Activated CD8-positive, alpha-beta memory T cell treated with anti-CD3 and anti-CD28 coated beads, Interleukin-2, amount 10 ng/mL, durations not matched to agents 7 days and 5 days (primary cell): ENCODE measurements at regions not wholly inside any gene's neighbourhood (a gene's known extent, or its start where the extent isn't known, plus 50 kb on each side); places are given as distances from the start of the nearest gene placed in this dataset.

ENCODE experiments used
- ATAC-seq: fragments of 150-1000 bp; cut with Tn5 transposase; one replicate; pipeline ENCODE4 v1.10.0; 2021; ENCODE audit warnings: moderate library complexity
- CTCF ChIA-PET: fragments of 350-600 bp; sonication (Branson Sonifier 250); formaldehyde crosslinking; loops from one replicate; lab custom pipeline; 2021; ENCODE audit warnings: antibody characterized with exemption; lab: Charles Lee
- DNase-seq: peaks from one replicate; pipeline ENCODE4 v3.0.0-alpha.2; 2020
- H3K27ac Mint-ChIP-seq: one replicate; pipeline ENCODE4 v1.8.0; 2021; ENCODE audit warnings: mild to moderate bottlenecking, mixed read lengths
- H3K27me3 Mint-ChIP-seq: one replicate; pipeline ENCODE4 v1.8.0; 2021; ENCODE audit warnings: mixed read lengths
- H3K36me3 Mint-ChIP-seq: one replicate; pipeline ENCODE4 v1.8.0; 2021; ENCODE audit warnings: mild to moderate bottlenecking, mixed read lengths
- H3K4me1 Mint-ChIP-seq: one replicate; pipeline ENCODE4 v1.8.0; 2021; ENCODE audit warnings: mixed read lengths
- H3K4me3 Mint-ChIP-seq: one replicate; pipeline ENCODE4 v1.8.0; 2021; ENCODE audit warnings: mild to moderate bottlenecking, moderate library complexity, mixed read lengths
- H3K9me3 Mint-ChIP-seq: one replicate; pipeline ENCODE4 v1.8.0; 2022; ENCODE audit warnings: low read depth, mixed read lengths

DNA sequence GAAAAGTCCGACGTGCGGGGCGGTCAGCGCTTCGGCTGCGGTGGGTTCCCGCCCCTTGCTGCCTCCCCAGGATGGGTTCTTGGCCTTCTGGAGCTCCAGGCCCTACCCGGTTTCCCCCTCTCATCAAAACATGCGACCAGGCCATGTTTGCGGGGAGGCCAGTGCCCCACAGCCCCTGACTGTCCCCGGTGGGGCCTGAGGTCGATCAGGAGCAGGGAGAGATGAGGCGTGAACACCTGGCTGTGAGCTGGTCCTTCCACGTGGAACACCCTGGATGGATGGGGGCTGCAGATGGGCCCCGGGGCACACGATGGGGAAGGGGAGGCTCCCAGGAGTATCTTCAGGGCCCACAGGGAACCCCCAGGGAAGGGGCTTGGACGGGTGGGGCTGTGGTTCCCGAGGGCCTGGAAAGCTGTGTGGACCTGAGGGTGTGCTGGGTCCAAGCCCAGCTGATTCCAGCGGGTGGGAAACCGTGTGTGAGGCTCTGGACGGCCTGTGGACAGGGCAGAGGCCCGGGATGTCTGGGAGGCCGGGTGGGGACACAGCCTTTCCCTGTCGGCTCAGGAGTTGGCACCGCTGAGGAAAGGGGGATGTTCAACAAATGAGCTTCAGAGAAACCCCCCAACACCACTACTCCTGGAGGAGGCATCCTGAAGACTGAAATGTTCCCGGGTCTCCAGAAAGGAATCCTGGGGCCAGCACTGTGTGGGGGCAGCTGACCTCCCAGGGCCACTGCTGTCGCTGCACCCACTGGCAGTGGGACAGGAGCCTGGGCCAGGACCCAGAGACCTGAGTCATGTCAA lies 187.0 kb upstream of the C14orf180 start:
- Mint-ChIP-seq H3K27ac (peak overlapping the region; percentile 47), H3K4me3 (no peak overlapping the region), H3K27me3 (no peaks in the 10 kb centered on the region), H3K4me1 (peaks cover 36% of the 10 kb centered on the region), H3K9me3 (peaks cover 5% of the 10 kb centered on the region), H3K36me3 (peaks cover 1% of the 10 kb centered on the region)
- CTCF ChIA-PET: interaction anchor here (1.2 kb wide), 1 partner anchor 315 kb away, joined by 3 read pairs; no protein-coding TSS in a partner anchor
- DNase-seq (peak; percentile 19), ATAC-seq (no peak)

GRCh38 chr14:104393199-104393897 lies 186.2 kb upstream of the C14orf180 start:
- Mint-ChIP-seq H3K27ac (peak overlapping the region; percentile 83), H3K4me1 (peaks cover 36% of the 10 kb centered on the region), H3K36me3 (peaks cover 6% of the 10 kb centered on the region), H3K4me3 (no peak overlapping the region), H3K27me3 (no peaks in the 10 kb centered on the region), H3K9me3 (peaks cover 8% of the 10 kb centered on the region)
- no peak for ATAC-seq
- DNase-seq: peak; percentile 23
- CTCF ChIA-PET: interaction anchor here (1.0 kb wide), 1 partner anchor 316 kb away, joined by 3 read pairs; no protein-coding TSS in a partner anchor

DNA sequence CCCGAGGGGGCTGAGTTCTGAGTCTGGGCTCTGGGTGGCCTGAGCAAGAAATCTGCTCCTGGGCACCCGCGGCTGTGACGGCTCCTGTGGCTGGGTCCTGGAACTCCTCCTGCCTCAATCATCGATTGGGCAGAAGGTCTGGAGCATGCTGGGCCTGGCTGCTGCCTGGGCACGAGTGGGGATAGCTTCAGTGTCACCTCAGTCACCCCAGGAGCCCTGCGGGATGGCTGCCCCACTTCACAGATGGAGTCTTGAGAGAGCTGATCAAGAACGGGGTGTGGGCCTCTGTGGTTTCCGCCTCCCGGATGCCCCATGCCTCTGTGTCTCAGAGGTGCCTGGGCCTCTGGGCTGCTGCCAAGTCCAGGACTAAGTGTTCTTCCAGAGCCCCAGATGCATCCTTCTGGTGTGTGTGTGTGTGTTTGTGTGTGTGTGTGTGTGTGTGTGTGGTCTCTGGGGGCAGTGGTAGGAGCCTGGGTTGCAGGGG lies 185.6 kb upstream of the C14orf180 start:
- Mint-ChIP-seq H3K27ac (peak overlapping the region; percentile 83), H3K27me3 (no peaks in the 10 kb centered on the region), H3K36me3 (peaks cover 6% of the 10 kb centered on the region), H3K4me3 (no peak overlapping the region), H3K9me3 (peaks cover 8% of the 10 kb centered on the region), H3K4me1 (peaks cover 36% of the 10 kb centered on the region)
- ATAC-seq (peak; percentile 89), DNase-seq (peak; percentile 82)
- CTCF ChIA-PET: interaction anchor here (1.0 kb wide), 1 partner anchor 316 kb away, joined by 3 read pairs; no protein-coding TSS in a partner anchor

GRCh38 chr14:104394409-104394851 lies 185.1 kb upstream of the C14orf180 start:
- Mint-ChIP-seq H3K27ac (peak overlapping the region; percentile 83), H3K27me3 (no peaks in the 10 kb centered on the region), H3K36me3 (peaks cover 6% of the 10 kb centered on the region), H3K9me3 (peaks cover 8% of the 10 kb centered on the region), H3K4me1 (peaks cover 36% of the 10 kb centered on the region), H3K4me3 (no peak overlapping the region)
- DNase-seq (peak; percentile 33), ATAC-seq (no peak)
- CTCF ChIA-PET: no interaction called here

DNA sequence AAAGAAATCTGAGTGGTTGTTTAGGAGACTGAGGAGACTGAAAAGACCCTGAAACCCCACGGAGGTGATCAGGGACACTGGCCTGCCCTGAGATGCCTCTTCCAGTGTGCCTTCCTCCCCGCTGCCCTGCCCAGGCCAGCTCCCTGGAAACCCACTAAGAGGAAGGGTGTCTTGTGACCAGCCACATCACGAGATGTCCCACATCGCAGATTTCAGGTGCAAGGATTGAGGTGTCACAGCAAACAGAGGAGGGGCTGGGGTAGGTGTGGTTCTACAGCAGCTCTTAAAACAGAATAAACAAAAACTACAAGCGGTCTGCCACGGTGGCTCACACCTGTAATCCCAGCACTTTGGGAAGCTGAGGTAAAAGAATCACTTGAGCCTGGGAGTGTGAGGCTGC lies 184.3 kb upstream of the C14orf180 start:
- Mint-ChIP-seq H3K4me3 (no peak overlapping the region), H3K4me1 (peaks cover 29% of the 10 kb centered on the region), H3K27ac (no peak overlapping the region), H3K36me3 (peaks cover 6% of the 10 kb centered on the region), H3K9me3 (peaks cover 8% of the 10 kb centered on the region), H3K27me3 (no peaks in the 10 kb centered on the region)
- ATAC-seq: no peak
- CTCF ChIA-PET: no interaction called here
- DNase-seq: peak; percentile 29

GRCh38 chr14:104395941-104396681 lies 183.5 kb upstream of the C14orf180 start:
- H3K9me3 Mint-ChIP-seq: peaks cover 8% of the 10 kb centered on the region
- DNase-seq: peak; percentile 33
- H3K4me3 Mint-ChIP-seq: no peak overlapping the region
- peaks cover 26% of the 10 kb centered on the region for H3K4me1 Mint-ChIP-seq
- no peaks in the 10 kb centered on the region for H3K27me3 Mint-ChIP-seq
- no peak for ATAC-seq
- CTCF ChIA-PET: no interaction called here
- no peak overlapping the region for H3K27ac Mint-ChIP-seq
- H3K36me3 Mint-ChIP-seq: peaks cover 6% of the 10 kb centered on the region

- Mint-ChIP-seq H3K27me3 (no peaks in the 10 kb centered on the region), H3K4me1 (peaks cover 22% of the 10 kb centered on the region), H3K27ac (no peak overlapping the region), H3K9me3 (peaks cover 8% of the 10 kb centered on the region), H3K4me3 (no peak overlapping the region), H3K36me3 (peaks cover 6% of the 10 kb centered on the region)
- peak; percentile 23 for DNase-seq
- CTCF ChIA-PET: no interaction called here
- ATAC-seq: no peak
These were observed 182.7 kb upstream of the C14orf180 start for GRCh38 chr14:104396682-104397470.

GRCh38 chr14:104397956-104398355 lies 181.6 kb upstream of the C14orf180 start:
- H3K27me3 Mint-ChIP-seq: no peaks in the 10 kb centered on the region
- peaks cover 6% of the 10 kb centered on the region for H3K36me3 Mint-ChIP-seq
- no peak overlapping the region for H3K27ac Mint-ChIP-seq
- DNase-seq (no peak), ATAC-seq (no peak)
- peaks cover 8% of the 10 kb centered on the region for H3K9me3 Mint-ChIP-seq
- CTCF ChIA-PET: no interaction called here
- no peak overlapping the region for H3K4me3 Mint-ChIP-seq
- peaks cover 17% of the 10 kb centered on the region for H3K4me1 Mint-ChIP-seq

GRCh38 chr14:104398656-104399055 lies 180.9 kb upstream of the C14orf180 start:
- no peak overlapping the region for H3K4me3 Mint-ChIP-seq
- peaks cover 6% of the 10 kb centered on the region for H3K36me3 Mint-ChIP-seq
- H3K4me1 Mint-ChIP-seq: peaks cover 14% of the 10 kb centered on the region
- peaks cover 8% of the 10 kb centered on the region for H3K9me3 Mint-ChIP-seq
- DNase-seq (no peak), ATAC-seq (no peak)
- no peaks in the 10 kb centered on the region for H3K27me3 Mint-ChIP-seq
- H3K27ac Mint-ChIP-seq: no peak overlapping the region
- CTCF ChIA-PET: interaction anchor here (0.8 kb wide), 1 partner anchor 320 kb away, joined by 3 read pairs; no protein-coding TSS in a partner anchor

- CTCF ChIA-PET: no interaction called here
- Mint-ChIP-seq H3K4me1 (peaks cover 5% of the 10 kb centered on the region), H3K27ac (no peak overlapping the region), H3K27me3 (no peaks in the 10 kb centered on the region), H3K9me3 (peaks cover 8% of the 10 kb centered on the region), H3K4me3 (no peak overlapping the region), H3K36me3 (peaks cover 6% of the 10 kb centered on the region)
- no peak for ATAC-seq
- DNase-seq: no peak
These were observed 180.0 kb upstream of the C14orf180 start for GRCh38 chr14:104399432-104400155.

GRCh38 chr14:104400355-104400754 lies 179.2 kb upstream of the C14orf180 start:
- peaks cover 8% of the 10 kb centered on the region for H3K9me3 Mint-ChIP-seq
- H3K4me3 Mint-ChIP-seq: no peak overlapping the region
- peaks cover 6% of the 10 kb centered on the region for H3K36me3 Mint-ChIP-seq
- no peaks in the 10 kb centered on the region for H3K27me3 Mint-ChIP-seq
- no peak for DNase-seq
- no peak overlapping the region for H3K27ac Mint-ChIP-seq
- H3K4me1 Mint-ChIP-seq: no peaks in the 10 kb centered on the region
- no peak for ATAC-seq
- CTCF ChIA-PET: no interaction called here

GRCh38 chr14:104401785-104402184 lies 177.8 kb upstream of the C14orf180 start:
- Mint-ChIP-seq H3K27me3 (peaks cover 6% of the 10 kb centered on the region), H3K36me3 (peaks cover 6% of the 10 kb centered on the region), H3K4me3 (no peak overlapping the region), H3K27ac (no peak overlapping the region), H3K4me1 (no peaks in the 10 kb centered on the region), H3K9me3 (peaks cover 8% of the 10 kb centered on the region)
- CTCF ChIA-PET: no interaction called here
- ATAC-seq (no peak), DNase-seq (no peak)
